ENCODE measurements at regions not wholly inside any gene's neighbourhood (a gene's known extent, or its start where the extent isn't known, plus 50 kb on each side); places are given as distances from the start of the nearest gene placed in this dataset.

GRCh38 chr5:72588640-72589039 is 81.4 kb upstream of the ZNF366 start:
- TF ChIP-seq FOXA1 (IDR thresholded peaks at IDR 0.05) (no peak), SP1 (IDR thresholded peaks at IDR 0.05) (no peak), ZNF384 (IDR thresholded peaks at IDR 0.05) (no peak), ELF4 (IDR thresholded peaks at IDR 0.05) (no peak), BHLHE40 (IDR thresholded peaks at IDR 0.05; ENCODE audit: borderline replicate concordance) (no peak), FOXM1 (IDR thresholded peaks at IDR 0.05; ENCODE audit: borderline replicate concordance) (no peak), CTBP1 (IDR thresholded peaks at IDR 0.05; ENCODE audit: borderline replicate concordance) (no peak), LEF1 (IDR thresholded peaks at IDR 0.05; ENCODE audit: borderline replicate concordance) (no peak), ARNT (IDR thresholded peaks at IDR 0.05) (no peak)

All from HEK293T (cell line).